Endothelial cell of umbilical vein (primary cell): ENCODE measurements at regions not wholly inside any gene's neighbourhood (a gene's known extent, or its start where the extent isn't known, plus 50 kb on each side); places are given as distances from the start of the nearest gene placed in this dataset.

ENCODE experiments used
- FOS ChIP-seq: IDR thresholded peaks from 2 replicates; pipeline ENCODE4 v1.6.1; 2011; ENCODE audit warnings: mild to moderate bottlenecking, low read length, moderate library complexity, borderline replicate concordance; ENCODE audit not compliant: insufficient read depth
- POLR2A ChIP-seq: IDR thresholded peaks from 2 replicates; pipeline ENCODE4 v1.6.1; 2012; ENCODE audit warnings: low read depth, mild to moderate bottlenecking, control low read depth, low read length
- POLR2AphosphoS5 ChIP-seq: IDR thresholded peaks from 2 replicates; pipeline ENCODE4 v1.6.1; 2012; ENCODE audit warnings: low read depth, mild to moderate bottlenecking, control low read depth, low read length, moderate library complexity; ENCODE audit not compliant: insufficient read depth

DNA sequence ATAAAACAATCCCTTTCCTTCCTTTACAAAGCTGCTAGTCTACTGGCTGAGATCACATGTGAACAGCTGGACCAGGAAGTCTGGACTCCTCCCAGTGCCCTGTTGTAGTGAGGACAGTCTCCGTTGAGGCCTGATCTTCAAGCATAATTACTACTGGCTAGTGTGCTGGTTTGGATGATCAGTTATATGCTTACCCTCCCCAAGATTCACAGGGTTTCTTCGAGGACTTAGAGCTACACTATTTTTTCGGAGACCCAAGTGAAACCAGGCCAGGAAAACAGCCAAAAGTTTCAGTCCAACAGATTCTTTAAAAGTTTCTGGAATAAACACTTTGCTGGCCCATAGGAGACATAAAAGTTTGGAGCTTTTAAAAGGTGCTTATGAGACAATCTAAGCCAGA lies 194.9 kb upstream of the CDH11 start:
- TF ChIP-seq POLR2AphosphoS5 (no peak), POLR2A (no peak), FOS (no peak)
